IMR-90 (cell line): ENCODE measurements at regions not wholly inside any gene's neighbourhood (a gene's known extent, or its start where the extent isn't known, plus 50 kb on each side); places are given as distances from the start of the nearest gene placed in this dataset.

Source experiments
- ATAC-seq: fragments of 200-7000 bp; cut with Tn5 transposase; 2 replicates; pipeline ENCODE4 v1.9.1; 2020; ENCODE audit warnings: low read depth, mild to moderate bottlenecking, moderate library complexity
- BruUV-seq: library from RNA; stranded (reverse); fragments of 400-500 nt; replicated peaks from 2 replicates; lab custom pipeline; 2021; lab: Mats Ljungman, UMichigan
- CTCF ChIA-PET: fragments of 300-600 bp; formaldehyde crosslinking; extraction: SDS; loops from one replicate; lab custom pipeline; 2021; ENCODE audit warnings: antibody characterized with exemption; lab: Yijun Ruan, JAX
- POLR2A ChIA-PET: fragments of 300-600 bp; sonication (Branson Sonifier 250); formaldehyde crosslinking; loops from one replicate; lab custom pipeline; 2022; ENCODE audit warnings: antibody characterized with exemption; ENCODE audit not compliant: unreplicated experiment; lab: Charles Lee
- DNase-seq: peaks from one replicate; pipeline ENCODE4 v3.0.0; 2013
- H2AFZ ChIP-seq: replicated peaks from 2 replicates; pipeline ENCODE3; 2013; ENCODE audit warnings: low read length, mild to moderate bottlenecking; ENCODE audit not compliant: poor library complexity
- H2AK5ac ChIP-seq: 2 replicates; pipeline ENCODE4 v1.6.1; 2013; ENCODE audit warnings: low read depth, low read length, inconsistent platforms
- H2AK9ac ChIP-seq: replicated peaks from 2 replicates; pipeline ENCODE3; 2013; ENCODE audit warnings: mild to moderate bottlenecking, low read depth, low read length, moderate library complexity; ENCODE audit not compliant: poor library complexity
- H2BK120ac ChIP-seq: 2 replicates; pipeline ENCODE4 v1.6.1; 2013; ENCODE audit warnings: low read depth, low read length, inconsistent platforms
- H2BK15ac ChIP-seq: 3 replicates; pipeline ENCODE4 v1.6.1; 2013; ENCODE audit warnings: low read depth, low read length, inconsistent platforms
- H2BK20ac ChIP-seq: 2 replicates; pipeline ENCODE4 v1.6.1; 2013; ENCODE audit warnings: low read depth, mild to moderate bottlenecking, inconsistent platforms, low read length, moderate library complexity
- H2BK5ac ChIP-seq: 2 replicates; pipeline ENCODE4 v1.6.1; 2013; ENCODE audit warnings: mild to moderate bottlenecking, low read depth, low read length, inconsistent platforms; ENCODE audit not compliant: poor library complexity, severe bottlenecking
- H3K14ac ChIP-seq: replicated peaks from 2 replicates; pipeline ENCODE4 v1.6.1; 2013; ENCODE audit warnings: low read depth, low read length, inconsistent platforms
- H3K18ac ChIP-seq: 2 replicates; pipeline ENCODE4 v1.6.1; 2013; ENCODE audit warnings: low read depth, low read length, control low read depth
- H3K23ac ChIP-seq: 2 replicates; pipeline ENCODE4 v1.6.1; 2013; ENCODE audit warnings: low read depth, low read length, inconsistent platforms
- H3K27ac ChIP-seq: 2 replicates; pipeline ENCODE4 v1.5.1; 2013; ENCODE audit warnings: mild to moderate bottlenecking, control low read depth, low read length; ENCODE audit not compliant: insufficient read depth
- H3K27me3 ChIP-seq: 2 replicates; pipeline ENCODE4 v1.6.1; 2013; ENCODE audit warnings: low read length; ENCODE audit not compliant: control insufficient read depth, insufficient read depth
- H3K36me3 ChIP-seq: 2 replicates; pipeline ENCODE4 v1.6.1; 2013; ENCODE audit warnings: low read length, mixed read lengths; ENCODE audit not compliant: control insufficient read depth, insufficient read depth
- H3K4ac ChIP-seq: 2 replicates; pipeline ENCODE4 v1.6.1; 2013; ENCODE audit warnings: low read depth, low read length, inconsistent platforms
- H3K4me1 ChIP-seq: 2 replicates; pipeline ENCODE4 v1.6.1; 2013; ENCODE audit warnings: low read length, mixed read lengths; ENCODE audit not compliant: control insufficient read depth, insufficient read depth
- H3K4me2 ChIP-seq: 2 replicates; pipeline ENCODE4 v1.6.1; 2013; ENCODE audit warnings: low read depth, mild to moderate bottlenecking, control low read depth, low read length, moderate library complexity
- H3K4me3 ChIP-seq: 2 replicates; pipeline ENCODE4 v1.5.1; 2013; ENCODE audit warnings: low read depth, mild to moderate bottlenecking, control low read depth, low read length, moderate library complexity; ENCODE audit not compliant: insufficient read depth
- H3K56ac ChIP-seq: 2 replicates; pipeline ENCODE4 v1.6.1; 2013; ENCODE audit warnings: low read length, inconsistent platforms; ENCODE audit not compliant: insufficient read depth; ENCODE audit errors: extremely low read depth
- H3K79me1 ChIP-seq, 2 experiments: 2 replicates each; pipeline ENCODE4 v1.6.1; 2013; ENCODE audit warnings: low read length in 2 of 2, inconsistent platforms in 1 of 2, low read depth in 1 of 2
- H3K9ac ChIP-seq: 2 replicates; pipeline ENCODE4 v1.6.1; 2013; ENCODE audit warnings: low read depth, low read length, control low read depth
- H3K9me1 ChIP-seq: 2 replicates; pipeline ENCODE4 v1.6.1; 2013; ENCODE audit warnings: low read length, inconsistent platforms; ENCODE audit not compliant: insufficient read depth
- H3K9me3 ChIP-seq: 2 replicates; pipeline ENCODE4 v1.6.1; 2013; ENCODE audit warnings: low read length; ENCODE audit not compliant: control insufficient read depth, insufficient read depth
- H4K20me1 ChIP-seq: 2 replicates; pipeline ENCODE4 v1.6.1; 2013; ENCODE audit warnings: low read length, inconsistent platforms; ENCODE audit not compliant: insufficient read depth
- H4K5ac ChIP-seq: 2 replicates; pipeline ENCODE4 v1.6.1; 2013; ENCODE audit warnings: mild to moderate bottlenecking, low read depth, low read length, control low read depth
- H4K8ac ChIP-seq, 2 experiments: 2 replicates each; pipeline ENCODE4 v1.6.1; 2013; ENCODE audit warnings: low read depth in 2 of 2, low read length in 2 of 2, control low read depth in 1 of 2, inconsistent platforms in 1 of 2
- H4K91ac ChIP-seq: 2 replicates; pipeline ENCODE4 v1.6.1; 2013; ENCODE audit warnings: low read depth, low read length, inconsistent platforms; ENCODE audit not compliant: insufficient read depth
- BHLHE40 ChIP-seq: fragments of 150-350 bp; IDR thresholded peaks from 2 replicates; pipeline ENCODE4 v1.6.1; 2016; ENCODE audit warnings: mild to moderate bottlenecking, low read depth, low read length
- CEBPB ChIP-seq: IDR thresholded peaks from 2 replicates; pipeline ENCODE4 v1.6.1; 2012; ENCODE audit warnings: low read depth, low read length, improper control_type of control experiment
- CHD1 ChIP-seq: IDR thresholded peaks from 2 replicates; pipeline ENCODE4 v1.6.1; 2012; ENCODE audit warnings: low read depth, low read length, improper control_type of control experiment
- FOS ChIP-seq: fragments of 150-350 bp; IDR thresholded peaks from 2 replicates; pipeline ENCODE4 v1.6.1; 2016; ENCODE audit warnings: low read depth, low read length
- MAFK ChIP-seq: IDR thresholded peaks from 2 replicates; pipeline ENCODE4 v1.6.1; 2012; ENCODE audit warnings: low read depth, low read length, improper control_type of control experiment
- MAZ ChIP-seq: IDR thresholded peaks from 2 replicates; pipeline ENCODE4 v1.6.1; 2012; ENCODE audit warnings: low read depth, mild to moderate bottlenecking, low read length, improper control_type of control experiment, moderate library complexity, borderline replicate concordance
- MXI1 ChIP-seq: IDR thresholded peaks from 2 replicates; pipeline ENCODE4 v1.6.1; 2012; ENCODE audit warnings: low read depth, mild to moderate bottlenecking, low read length, moderate library complexity, borderline replicate concordance
- NFE2L2 ChIP-seq: fragments of 150-350 bp; IDR thresholded peaks from 2 replicates; pipeline ENCODE4 v1.6.1; 2016; ENCODE audit warnings: low read depth, mild to moderate bottlenecking, low read length
- POLR2A ChIP-seq: IDR thresholded peaks from 2 replicates; pipeline ENCODE4 v1.6.1; 2012; ENCODE audit warnings: mild to moderate bottlenecking, low read depth, low read length
- RAD21 ChIP-seq: IDR thresholded peaks from 2 replicates; pipeline ENCODE4 v1.6.1; 2012; ENCODE audit warnings: low read length, improper control_type of control experiment
- RCOR1 ChIP-seq: IDR thresholded peaks from 2 replicates; pipeline ENCODE4 v1.6.1; 2012; ENCODE audit warnings: mild to moderate bottlenecking, low read length, improper control_type of control experiment; ENCODE audit not compliant: insufficient replicate concordance
- RFX5 ChIP-seq: IDR thresholded peaks from 2 replicates; pipeline ENCODE4 v1.8.0; 2012; ENCODE audit warnings: low read depth, mild to moderate bottlenecking, low read length, moderate library complexity
- SMC3 ChIP-seq: fragments of 150-350 bp; IDR thresholded peaks from 2 replicates; pipeline ENCODE4 v1.6.1; 2016; ENCODE audit warnings: low read depth, mild to moderate bottlenecking, antibody characterized with exemption, low read length, moderate library complexity
- WGBS, 2 experiments: methylation state at CpG; one replicate each; pipeline versions ENCODE4 v1.1.5 to v1.1.7; 2013; ENCODE audit warnings: missing lambda C conversion rate in 2 of 2; ENCODE audit not compliant: insufficient read length in 1 of 2; ENCODE audit errors: extremely low coverage in 2 of 2; 5-methylcytosine and 5-hydroxymethylcytosine counted together
- dilution Hi-C: fragments of 300-500 bp; cut with HindIII; formaldehyde crosslinking; loops from one replicate; pipeline ENCODE4 v1.14.3; 2018; ENCODE audit warnings: low sequenced_read_pairs; ENCODE audit not compliant: unreplicated experiment
- in situ Hi-C: fragments of 300-500 bp; cut with MboI; formaldehyde crosslinking; loops from 3 replicates; pipeline ENCODE4 v1.14.3; 2019; ENCODE audit warnings: low sequenced_read_pairs, inconsistent platforms, mixed read lengths
- intact Hi-C: fragments of 100-400 bp; cut with micrococcal nuclease; formaldehyde crosslinking; loops from 2 replicates; pipeline ENCODE4 v1.10.0; 2022
- TF ChIP-seq, protein P1 (sequence below): conservative IDR thresholded peaks from 2 replicates; pipeline ENCODE4 v1.5.1; 2012; ENCODE audit warnings: mild to moderate bottlenecking, low read depth, low read length, improper control_type of control experiment
- TF ChIP-seq, protein P2 (sequence below): fragments of 150-350 bp; IDR thresholded peaks from 2 replicates; pipeline ENCODE4 v1.6.1; 2016; ENCODE audit warnings: low read depth, mild to moderate bottlenecking, low read length, moderate library complexity, borderline replicate concordance
- TF ChIP-seq, protein P3 (sequence below): fragments of 150-350 bp; IDR thresholded peaks from 2 replicates; pipeline ENCODE4 v1.6.1; 2017; ENCODE audit warnings: mild to moderate bottlenecking, antibody characterized with exemption, low read length, low read depth

DNA sequence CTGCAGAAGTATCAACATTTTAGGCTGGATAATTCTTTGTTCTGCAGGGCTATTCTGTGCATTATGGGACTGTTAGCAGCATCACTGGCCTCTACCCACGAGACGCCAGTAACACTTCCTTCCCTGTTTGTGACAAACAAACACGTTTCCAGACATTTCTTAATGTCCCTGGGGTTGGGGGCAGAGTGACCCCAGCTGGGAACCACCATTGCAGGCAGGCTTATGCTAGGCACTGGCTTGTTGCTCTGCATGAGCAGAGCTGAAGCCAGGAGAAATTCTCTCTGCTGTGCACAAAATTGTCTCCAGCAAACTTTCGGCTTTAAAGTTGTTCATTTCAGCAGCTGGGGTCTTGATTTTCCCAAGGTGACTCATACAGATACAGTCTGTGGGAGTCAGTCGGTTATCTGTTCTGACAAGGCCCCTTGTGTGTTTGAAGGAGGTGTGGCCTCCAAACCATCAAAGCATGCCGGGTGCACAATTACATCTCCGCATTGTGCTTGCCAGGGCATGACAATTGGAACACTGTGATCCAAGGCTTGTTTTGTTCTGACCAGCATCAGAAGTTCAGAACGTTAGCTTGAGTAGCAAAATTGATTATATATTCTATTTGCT is 156.4 kb upstream of the BOD1L1 start:
- H3K9me3 ChIP-seq = no peaks in the 10 kb centered on the region
- dilution Hi-C loops = no loop called here
- POLR2A ChIA-PET = no interaction called here
- no peaks in the 10 kb centered on the region for H3K27me3 ChIP-seq
- no peaks in the 10 kb centered on the region for H3K36me3 ChIP-seq
- H3K79me1 ChIP-seq = no peaks in the 10 kb centered on the region
- no peak overlapping the region for H3K18ac ChIP-seq
- no peak overlapping the region for H3K4me2 ChIP-seq
- no peak overlapping the region for H3K4ac ChIP-seq
- no peak for ATAC-seq
- H2AK5ac ChIP-seq = no peak overlapping the region
- DNase-seq = no peak
- no peak overlapping the region for H3K14ac ChIP-seq
- TF ChIP-seq RCOR1 = no peak
- no peak for TF ChIP-seq MAFK
- TF ChIP-seq MAZ = no peak
- no peak for TF ChIP-seq FOS
- TF ChIP-seq RAD21 = no peak
- TF ChIP-seq CEBPB = no peak
- TF ChIP-seq, protein P1, sequence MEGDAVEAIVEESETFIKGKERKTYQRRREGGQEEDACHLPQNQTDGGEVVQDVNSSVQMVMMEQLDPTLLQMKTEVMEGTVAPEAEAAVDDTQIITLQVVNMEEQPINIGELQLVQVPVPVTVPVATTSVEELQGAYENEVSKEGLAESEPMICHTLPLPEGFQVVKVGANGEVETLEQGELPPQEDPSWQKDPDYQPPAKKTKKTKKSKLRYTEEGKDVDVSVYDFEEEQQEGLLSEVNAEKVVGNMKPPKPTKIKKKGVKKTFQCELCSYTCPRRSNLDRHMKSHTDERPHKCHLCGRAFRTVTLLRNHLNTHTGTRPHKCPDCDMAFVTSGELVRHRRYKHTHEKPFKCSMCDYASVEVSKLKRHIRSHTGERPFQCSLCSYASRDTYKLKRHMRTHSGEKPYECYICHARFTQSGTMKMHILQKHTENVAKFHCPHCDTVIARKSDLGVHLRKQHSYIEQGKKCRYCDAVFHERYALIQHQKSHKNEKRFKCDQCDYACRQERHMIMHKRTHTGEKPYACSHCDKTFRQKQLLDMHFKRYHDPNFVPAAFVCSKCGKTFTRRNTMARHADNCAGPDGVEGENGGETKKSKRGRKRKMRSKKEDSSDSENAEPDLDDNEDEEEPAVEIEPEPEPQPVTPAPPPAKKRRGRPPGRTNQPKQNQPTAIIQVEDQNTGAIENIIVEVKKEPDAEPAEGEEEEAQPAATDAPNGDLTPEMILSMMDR = no peak
- TF ChIP-seq BHLHE40 = no peak
- TF ChIP-seq, protein P2, sequence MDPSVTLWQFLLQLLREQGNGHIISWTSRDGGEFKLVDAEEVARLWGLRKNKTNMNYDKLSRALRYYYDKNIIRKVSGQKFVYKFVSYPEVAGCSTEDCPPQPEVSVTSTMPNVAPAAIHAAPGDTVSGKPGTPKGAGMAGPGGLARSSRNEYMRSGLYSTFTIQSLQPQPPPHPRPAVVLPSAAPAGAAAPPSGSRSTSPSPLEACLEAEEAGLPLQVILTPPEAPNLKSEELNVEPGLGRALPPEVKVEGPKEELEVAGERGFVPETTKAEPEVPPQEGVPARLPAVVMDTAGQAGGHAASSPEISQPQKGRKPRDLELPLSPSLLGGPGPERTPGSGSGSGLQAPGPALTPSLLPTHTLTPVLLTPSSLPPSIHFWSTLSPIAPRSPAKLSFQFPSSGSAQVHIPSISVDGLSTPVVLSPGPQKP = no peak
- no peak for TF ChIP-seq CHD1
- no peak for TF ChIP-seq NFE2L2
- TF ChIP-seq, protein P3, sequence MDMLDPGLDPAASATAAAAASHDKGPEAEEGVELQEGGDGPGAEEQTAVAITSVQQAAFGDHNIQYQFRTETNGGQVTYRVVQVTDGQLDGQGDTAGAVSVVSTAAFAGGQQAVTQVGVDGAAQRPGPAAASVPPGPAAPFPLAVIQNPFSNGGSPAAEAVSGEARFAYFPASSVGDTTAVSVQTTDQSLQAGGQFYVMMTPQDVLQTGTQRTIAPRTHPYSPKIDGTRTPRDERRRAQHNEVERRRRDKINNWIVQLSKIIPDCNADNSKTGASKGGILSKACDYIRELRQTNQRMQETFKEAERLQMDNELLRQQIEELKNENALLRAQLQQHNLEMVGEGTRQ = no peak
- no peak for TF ChIP-seq MXI1
- no peak for TF ChIP-seq POLR2A
- no peak for TF ChIP-seq SMC3
- no peak for TF ChIP-seq RFX5
- no peaks in the 10 kb centered on the region for H4K20me1 ChIP-seq
- H2BK20ac ChIP-seq = no peak overlapping the region
- H2BK120ac ChIP-seq = no peak overlapping the region
- intact Hi-C loops = no loop called here
- no peak overlapping the region for H4K8ac ChIP-seq
- H3K27ac ChIP-seq = no peak overlapping the region
- no peak overlapping the region for H3K23ac ChIP-seq
- no peak overlapping the region for H2AK9ac ChIP-seq
- H2BK15ac ChIP-seq = no peak overlapping the region
- H4K5ac ChIP-seq = no peak overlapping the region
- 80% methylated on average over 1 of the region's 8 CpGs; no CpG with 5 or more reads in 1 of the 2 experiments for WGBS, 2 experiments
- no peaks in the 10 kb centered on the region for H3K9me1 ChIP-seq
- H2BK5ac ChIP-seq = no peak overlapping the region
- CTCF ChIA-PET = no interaction called here
- H2AFZ ChIP-seq = peak overlapping the region; percentile 26
- H4K91ac ChIP-seq = no peak overlapping the region
- H3K4me1 ChIP-seq = no peaks in the 10 kb centered on the region
- no peak overlapping the region for H3K9ac ChIP-seq
- H3K4me3 ChIP-seq = no peak overlapping the region
- in situ Hi-C loops = no loop called here
- no peak overlapping the region for H3K56ac ChIP-seq
- no TSS peak for BruUV-seq
